GM21717 (cell line): ENCODE measurements at regions not wholly inside any gene's neighbourhood (a gene's known extent, or its start where the extent isn't known, plus 50 kb on each side); places are given as distances from the start of the nearest gene placed in this dataset.
"Not testable (repeated sequence)": the region's sequence is repeated elsewhere in the genome, so short reads cannot be mapped to it uniquely, and the experiment has no call there.

ENCODE experiments used
- ATAC-seq: cut with Tn5 transposase; IDR thresholded peaks from one replicate; pipeline ENCODE4 v1.9.1; 2021; ENCODE audit warnings: mild to moderate bottlenecking, moderate library complexity; ENCODE audit not compliant: unreplicated experiment

- no peak for ATAC-seq
Observed at GRCh38 chr4:154035341-154035740, 246.5 kb upstream of the SFRP2 start.

GRCh38 chr4:154033921-154034320, 245.0 kb upstream of the SFRP2 start:
- ATAC-seq: no peak

GRCh38 chr4:154032914-154033313, 244.0 kb upstream of the SFRP2 start:
- ATAC-seq: no peak

DNA sequence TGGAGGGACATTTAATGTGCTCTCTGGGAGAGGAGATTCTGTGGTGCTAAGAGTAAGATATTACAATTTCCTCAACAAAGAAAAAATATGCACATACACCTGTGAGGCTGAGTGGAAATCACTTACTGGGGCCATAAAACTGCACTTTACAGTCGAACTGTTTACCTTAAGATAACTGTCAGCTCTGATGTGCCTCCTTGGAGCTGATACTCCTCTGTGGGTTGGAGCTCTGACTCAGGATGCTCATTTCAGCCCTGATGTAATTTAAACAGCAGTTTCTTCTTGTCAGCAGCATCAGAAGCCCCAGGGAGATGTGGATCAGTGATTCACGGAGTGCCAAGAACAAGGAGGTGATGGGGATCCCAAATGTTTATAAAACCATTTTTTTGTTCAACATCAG, 241.9 kb upstream of the SFRP2 start:
- no peak for ATAC-seq

GRCh38 chr4:154030152-154030551, 241.3 kb upstream of the SFRP2 start:
- ATAC-seq: no peak

DNA sequence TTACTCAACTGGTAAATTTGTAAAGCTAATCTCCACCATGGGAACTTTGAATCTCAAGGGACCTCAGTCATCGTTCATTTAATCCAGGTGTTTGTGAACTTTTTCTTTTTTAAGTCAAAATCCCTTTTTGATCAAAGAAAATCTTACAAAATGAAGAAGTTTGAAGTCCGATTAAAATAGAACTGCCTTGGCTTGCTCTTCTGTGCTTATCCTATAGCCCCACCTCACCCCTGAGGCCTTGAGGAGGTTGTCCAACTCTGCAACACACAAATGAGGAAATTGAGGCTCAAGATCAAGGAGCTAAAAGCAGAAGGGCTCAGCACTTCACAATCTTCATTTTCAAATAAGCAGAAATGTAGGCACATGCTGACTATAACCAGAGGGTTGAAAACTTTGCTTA, 240.3 kb upstream of the SFRP2 start:
- no peak for ATAC-seq

DNA sequence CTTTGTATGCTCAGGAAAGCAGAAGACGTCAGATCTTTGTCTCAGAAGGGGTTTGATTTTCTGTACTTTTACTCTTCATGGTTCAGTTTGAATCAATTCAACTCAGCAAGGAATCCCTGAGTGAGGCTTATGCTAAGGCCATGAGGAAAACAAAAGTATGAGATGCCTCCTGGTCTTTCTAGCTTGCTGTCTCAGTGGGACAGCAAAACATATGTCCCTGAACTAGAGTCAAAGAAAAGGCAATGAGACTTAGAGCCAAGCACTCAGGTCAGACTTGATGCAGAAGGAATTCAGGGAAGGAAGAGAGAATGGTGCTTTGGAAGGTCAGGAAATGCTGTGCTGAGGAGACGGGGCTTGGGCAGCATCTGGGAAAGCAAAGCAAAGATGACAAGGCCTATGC, 236.2 kb upstream of the SFRP2 start:
- ATAC-seq: no peak

DNA sequence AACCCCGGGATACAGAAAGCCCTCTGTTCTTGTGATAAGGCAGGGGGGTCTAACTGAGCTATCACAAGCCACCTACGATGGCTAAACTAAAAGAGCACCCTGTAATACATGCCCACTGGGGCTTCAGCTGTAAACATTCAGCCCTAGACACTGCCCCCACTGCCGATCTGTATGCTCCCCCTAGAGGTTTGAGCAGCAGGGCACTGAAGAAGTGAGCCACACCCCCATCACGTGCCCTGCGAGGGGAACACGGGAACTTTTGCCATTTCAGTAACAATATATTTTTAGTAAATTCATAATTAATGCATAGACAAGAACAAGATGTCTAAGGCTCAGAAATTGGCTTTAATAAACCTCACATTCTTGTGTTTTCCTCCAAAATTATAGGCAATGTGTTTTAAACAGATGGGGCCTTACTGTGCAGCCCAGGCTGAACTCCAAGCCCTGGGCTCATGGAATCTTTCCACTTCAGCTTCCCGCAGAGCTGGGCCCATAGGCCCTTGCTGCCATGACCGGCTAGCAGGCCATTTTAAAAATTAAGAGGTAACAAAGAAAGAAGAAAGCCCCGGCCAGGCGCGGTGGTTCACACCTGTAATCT, 235.3 kb upstream of the SFRP2 start:
- no peak for ATAC-seq

- ATAC-seq: not testable (repeated sequence)
Observed at GRCh38 chr4:154023671-154024070, 234.8 kb upstream of the SFRP2 start.

- no peak for ATAC-seq
Observed at GRCh38 chr4:154019811-154020210, 230.9 kb upstream of the SFRP2 start.

DNA sequence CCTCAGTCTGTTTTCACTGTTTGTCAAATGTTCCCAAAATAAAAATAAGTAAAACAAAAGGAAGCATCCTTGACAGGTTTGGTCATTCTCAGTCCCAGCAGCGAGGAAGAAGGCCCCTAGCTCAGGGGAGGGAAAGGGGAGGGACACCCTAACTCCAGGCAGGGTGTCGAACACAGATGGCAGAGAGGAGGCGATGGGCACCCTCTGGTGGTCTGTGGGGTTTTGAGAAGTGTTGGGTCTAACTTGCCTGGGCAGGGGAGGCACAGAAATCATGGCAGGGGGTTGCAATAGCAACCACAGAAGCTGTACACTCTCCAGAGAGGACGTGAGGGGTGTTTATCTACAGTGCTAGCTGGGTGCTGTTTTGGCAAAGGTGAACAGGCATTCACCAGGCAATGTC, 229.8 kb upstream of the SFRP2 start:
- no peak for ATAC-seq

DNA sequence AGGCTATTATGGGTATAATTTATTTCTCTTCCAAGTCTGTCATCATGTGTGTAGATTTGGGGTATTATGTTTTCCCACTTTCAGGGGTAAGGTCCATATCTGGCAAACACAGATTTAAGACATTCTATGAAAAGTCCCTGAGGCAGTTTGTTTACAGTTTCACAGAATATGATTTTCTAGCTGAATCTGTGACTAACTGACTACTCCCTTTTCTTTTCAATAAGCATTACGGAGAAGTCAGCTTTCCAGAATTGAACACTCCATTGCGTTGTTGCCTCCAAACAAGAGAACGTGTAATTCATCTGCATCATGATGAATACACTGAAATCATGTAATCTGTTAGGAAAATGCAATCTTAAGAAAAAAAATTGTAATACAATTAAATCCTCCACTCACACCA, 226.7 kb upstream of the SFRP2 start:
- ATAC-seq: no peak

DNA sequence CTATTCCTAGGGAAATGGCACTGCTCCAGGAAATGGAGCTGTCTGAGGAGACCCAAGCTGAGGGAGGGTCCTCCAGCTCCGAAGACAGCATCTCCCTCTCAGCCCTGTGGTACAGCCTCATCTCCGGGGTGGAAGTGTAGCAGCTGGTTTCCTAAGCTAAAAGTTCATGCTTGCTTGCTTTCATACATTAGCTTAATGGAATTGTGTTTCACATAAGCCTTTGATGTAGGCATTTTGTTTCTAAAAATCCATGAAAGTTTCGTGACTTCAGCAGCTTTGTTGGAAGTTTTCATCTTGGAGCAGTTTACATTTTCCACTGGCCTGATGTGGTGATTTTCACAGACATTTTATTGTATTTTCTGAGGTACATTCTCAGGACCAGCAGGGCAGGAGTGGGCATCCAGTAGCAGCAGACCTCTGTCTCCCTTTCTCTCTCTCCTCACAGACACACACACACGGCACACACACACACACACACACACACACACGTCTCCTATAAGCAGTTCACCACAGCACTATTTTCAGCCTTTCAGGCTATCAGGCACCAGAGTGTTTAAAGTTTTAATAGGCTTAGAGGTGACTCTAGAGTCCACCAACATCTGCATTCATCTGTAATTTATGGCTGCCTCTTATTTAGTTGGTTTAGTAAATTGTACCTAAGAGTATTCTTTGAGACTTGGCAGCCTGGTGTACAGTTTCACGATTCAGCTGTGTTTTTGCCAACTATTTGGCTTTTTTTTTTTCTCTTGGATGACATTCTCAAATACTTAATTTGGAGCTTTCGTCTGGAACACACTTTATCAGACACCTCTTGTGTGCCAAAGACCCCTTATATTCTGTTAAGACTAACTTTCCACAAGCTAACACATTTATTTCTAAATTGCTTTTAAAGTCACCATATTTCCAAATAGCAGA, 225.8 kb upstream of the SFRP2 start:
- no peak for ATAC-seq

DNA sequence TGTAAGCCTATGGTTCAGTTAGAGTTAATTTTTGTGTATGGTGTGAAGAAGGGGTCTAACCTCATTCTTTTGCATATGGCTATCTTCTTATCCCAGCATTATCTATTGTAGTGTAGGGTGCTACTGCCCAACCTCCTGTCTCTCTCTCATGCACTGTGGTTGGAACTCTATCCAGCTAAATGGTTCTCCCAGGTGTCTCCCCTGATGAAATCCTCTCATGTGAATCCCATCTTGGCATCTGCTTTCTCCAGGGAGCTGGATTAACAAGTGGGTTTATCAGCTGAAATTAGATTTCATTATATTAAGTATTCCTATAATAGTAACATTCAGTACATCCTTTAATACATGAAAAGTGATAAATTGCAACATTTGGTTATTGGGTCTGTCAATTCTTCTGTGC, 224.7 kb upstream of the SFRP2 start:
- no peak for ATAC-seq

- ATAC-seq: no peak
Observed at GRCh38 chr4:154010371-154010770, 221.5 kb upstream of the SFRP2 start.

DNA sequence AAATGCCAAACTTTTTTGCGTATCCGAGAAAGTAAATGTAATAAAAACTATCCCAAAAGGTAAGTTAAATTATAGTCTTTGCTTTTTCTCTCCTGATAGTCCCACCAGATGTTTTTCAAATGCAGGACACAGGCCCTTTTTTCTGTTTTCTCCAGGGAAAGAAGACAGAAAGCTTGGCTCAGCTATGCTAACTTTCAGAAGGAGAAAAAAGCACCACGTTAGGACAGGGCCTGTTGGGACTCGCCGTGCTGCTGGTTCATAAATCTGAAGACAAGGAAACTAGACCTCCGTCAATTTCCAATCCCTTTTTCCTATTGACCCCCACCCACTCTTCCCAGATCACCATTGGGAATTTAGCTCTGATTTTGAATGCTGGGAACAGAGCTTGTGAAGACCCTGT, 220.9 kb upstream of the SFRP2 start:
- ATAC-seq: no peak

GRCh38 chr4:154009191-154009590, 220.3 kb upstream of the SFRP2 start:
- ATAC-seq: no peak

GRCh38 chr4:154005171-154005520, 216.3 kb upstream of the SFRP2 start:
- no peak for ATAC-seq

GRCh38 chr4:154004507-154005170, 215.8 kb upstream of the SFRP2 start:
- no peak for ATAC-seq

DNA sequence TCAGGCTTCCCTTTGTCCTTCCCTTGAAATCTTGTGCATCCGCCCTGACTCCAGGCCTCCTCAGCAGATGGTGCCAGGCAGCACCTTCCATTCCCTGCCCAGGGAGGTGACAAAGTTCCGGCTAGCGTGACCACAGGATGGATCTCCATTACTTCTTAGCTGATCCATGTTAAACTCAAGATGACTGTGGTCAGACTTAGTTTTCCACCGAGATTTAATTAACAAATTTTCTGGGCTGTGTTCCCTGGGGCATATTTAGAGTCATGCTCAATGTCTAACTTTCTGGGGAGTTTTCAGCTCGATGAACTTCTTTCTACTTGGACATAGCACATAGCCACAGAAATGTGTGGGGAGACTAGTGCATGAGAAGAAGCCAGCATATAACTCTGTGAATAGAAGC, 215.1 kb upstream of the SFRP2 start:
- ATAC-seq: no peak

GRCh38 chr4:154003378-154003777, 214.5 kb upstream of the SFRP2 start:
- no peak for ATAC-seq

- no peak for ATAC-seq
Observed at GRCh38 chr4:154001193-154001592, 212.3 kb upstream of the SFRP2 start.
